ENCODE measurements at regions not wholly inside any gene's neighbourhood (a gene's known extent, or its start where the extent isn't known, plus 50 kb on each side); places are given as distances from the start of the nearest gene placed in this dataset.

GRCh38 chr3:24929521-24929920 lies 434.9 kb upstream of the THRB start:
- TF ChIP-seq, protein P1, sequence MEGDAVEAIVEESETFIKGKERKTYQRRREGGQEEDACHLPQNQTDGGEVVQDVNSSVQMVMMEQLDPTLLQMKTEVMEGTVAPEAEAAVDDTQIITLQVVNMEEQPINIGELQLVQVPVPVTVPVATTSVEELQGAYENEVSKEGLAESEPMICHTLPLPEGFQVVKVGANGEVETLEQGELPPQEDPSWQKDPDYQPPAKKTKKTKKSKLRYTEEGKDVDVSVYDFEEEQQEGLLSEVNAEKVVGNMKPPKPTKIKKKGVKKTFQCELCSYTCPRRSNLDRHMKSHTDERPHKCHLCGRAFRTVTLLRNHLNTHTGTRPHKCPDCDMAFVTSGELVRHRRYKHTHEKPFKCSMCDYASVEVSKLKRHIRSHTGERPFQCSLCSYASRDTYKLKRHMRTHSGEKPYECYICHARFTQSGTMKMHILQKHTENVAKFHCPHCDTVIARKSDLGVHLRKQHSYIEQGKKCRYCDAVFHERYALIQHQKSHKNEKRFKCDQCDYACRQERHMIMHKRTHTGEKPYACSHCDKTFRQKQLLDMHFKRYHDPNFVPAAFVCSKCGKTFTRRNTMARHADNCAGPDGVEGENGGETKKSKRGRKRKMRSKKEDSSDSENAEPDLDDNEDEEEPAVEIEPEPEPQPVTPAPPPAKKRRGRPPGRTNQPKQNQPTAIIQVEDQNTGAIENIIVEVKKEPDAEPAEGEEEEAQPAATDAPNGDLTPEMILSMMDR (conservative IDR thresholded peaks at IDR 0.05; ENCODE audit: low read depth in 2 of 2) = no peak
- no peak for TF ChIP-seq POLR2AphosphoS5 (IDR thresholded peaks at IDR 0.05; ENCODE audit: low read depth)
- TF ChIP-seq REST (IDR thresholded peaks at IDR 0.05; ENCODE audit: unreplicated experiment) = no peak
- TF ChIP-seq CREB1 (CRISPR knock-in tag; IDR thresholded peaks at IDR 0.05; ENCODE audit: low read depth) = no peak
- TF ChIP-seq NANOG (IDR thresholded peaks at IDR 0.05; ENCODE audit: borderline replicate concordance) = no peak
- TF ChIP-seq EZH2phosphoT487 (IDR thresholded peaks at IDR 0.05; ENCODE audit: unreplicated experiment) = no peak
- no peak for TF ChIP-seq JUNB (IDR thresholded peaks at IDR 0.05; ENCODE audit: unreplicated experiment)
- TF ChIP-seq ZNF331 (CRISPR knock-in tag; IDR thresholded peaks at IDR 0.05; ENCODE audit: low read depth) = no peak
- no peak for TF ChIP-seq EZH2 (IDR thresholded peaks at IDR 0.05; ENCODE audit: low read depth, unreplicated experiment)
- TF ChIP-seq, protein P2, sequence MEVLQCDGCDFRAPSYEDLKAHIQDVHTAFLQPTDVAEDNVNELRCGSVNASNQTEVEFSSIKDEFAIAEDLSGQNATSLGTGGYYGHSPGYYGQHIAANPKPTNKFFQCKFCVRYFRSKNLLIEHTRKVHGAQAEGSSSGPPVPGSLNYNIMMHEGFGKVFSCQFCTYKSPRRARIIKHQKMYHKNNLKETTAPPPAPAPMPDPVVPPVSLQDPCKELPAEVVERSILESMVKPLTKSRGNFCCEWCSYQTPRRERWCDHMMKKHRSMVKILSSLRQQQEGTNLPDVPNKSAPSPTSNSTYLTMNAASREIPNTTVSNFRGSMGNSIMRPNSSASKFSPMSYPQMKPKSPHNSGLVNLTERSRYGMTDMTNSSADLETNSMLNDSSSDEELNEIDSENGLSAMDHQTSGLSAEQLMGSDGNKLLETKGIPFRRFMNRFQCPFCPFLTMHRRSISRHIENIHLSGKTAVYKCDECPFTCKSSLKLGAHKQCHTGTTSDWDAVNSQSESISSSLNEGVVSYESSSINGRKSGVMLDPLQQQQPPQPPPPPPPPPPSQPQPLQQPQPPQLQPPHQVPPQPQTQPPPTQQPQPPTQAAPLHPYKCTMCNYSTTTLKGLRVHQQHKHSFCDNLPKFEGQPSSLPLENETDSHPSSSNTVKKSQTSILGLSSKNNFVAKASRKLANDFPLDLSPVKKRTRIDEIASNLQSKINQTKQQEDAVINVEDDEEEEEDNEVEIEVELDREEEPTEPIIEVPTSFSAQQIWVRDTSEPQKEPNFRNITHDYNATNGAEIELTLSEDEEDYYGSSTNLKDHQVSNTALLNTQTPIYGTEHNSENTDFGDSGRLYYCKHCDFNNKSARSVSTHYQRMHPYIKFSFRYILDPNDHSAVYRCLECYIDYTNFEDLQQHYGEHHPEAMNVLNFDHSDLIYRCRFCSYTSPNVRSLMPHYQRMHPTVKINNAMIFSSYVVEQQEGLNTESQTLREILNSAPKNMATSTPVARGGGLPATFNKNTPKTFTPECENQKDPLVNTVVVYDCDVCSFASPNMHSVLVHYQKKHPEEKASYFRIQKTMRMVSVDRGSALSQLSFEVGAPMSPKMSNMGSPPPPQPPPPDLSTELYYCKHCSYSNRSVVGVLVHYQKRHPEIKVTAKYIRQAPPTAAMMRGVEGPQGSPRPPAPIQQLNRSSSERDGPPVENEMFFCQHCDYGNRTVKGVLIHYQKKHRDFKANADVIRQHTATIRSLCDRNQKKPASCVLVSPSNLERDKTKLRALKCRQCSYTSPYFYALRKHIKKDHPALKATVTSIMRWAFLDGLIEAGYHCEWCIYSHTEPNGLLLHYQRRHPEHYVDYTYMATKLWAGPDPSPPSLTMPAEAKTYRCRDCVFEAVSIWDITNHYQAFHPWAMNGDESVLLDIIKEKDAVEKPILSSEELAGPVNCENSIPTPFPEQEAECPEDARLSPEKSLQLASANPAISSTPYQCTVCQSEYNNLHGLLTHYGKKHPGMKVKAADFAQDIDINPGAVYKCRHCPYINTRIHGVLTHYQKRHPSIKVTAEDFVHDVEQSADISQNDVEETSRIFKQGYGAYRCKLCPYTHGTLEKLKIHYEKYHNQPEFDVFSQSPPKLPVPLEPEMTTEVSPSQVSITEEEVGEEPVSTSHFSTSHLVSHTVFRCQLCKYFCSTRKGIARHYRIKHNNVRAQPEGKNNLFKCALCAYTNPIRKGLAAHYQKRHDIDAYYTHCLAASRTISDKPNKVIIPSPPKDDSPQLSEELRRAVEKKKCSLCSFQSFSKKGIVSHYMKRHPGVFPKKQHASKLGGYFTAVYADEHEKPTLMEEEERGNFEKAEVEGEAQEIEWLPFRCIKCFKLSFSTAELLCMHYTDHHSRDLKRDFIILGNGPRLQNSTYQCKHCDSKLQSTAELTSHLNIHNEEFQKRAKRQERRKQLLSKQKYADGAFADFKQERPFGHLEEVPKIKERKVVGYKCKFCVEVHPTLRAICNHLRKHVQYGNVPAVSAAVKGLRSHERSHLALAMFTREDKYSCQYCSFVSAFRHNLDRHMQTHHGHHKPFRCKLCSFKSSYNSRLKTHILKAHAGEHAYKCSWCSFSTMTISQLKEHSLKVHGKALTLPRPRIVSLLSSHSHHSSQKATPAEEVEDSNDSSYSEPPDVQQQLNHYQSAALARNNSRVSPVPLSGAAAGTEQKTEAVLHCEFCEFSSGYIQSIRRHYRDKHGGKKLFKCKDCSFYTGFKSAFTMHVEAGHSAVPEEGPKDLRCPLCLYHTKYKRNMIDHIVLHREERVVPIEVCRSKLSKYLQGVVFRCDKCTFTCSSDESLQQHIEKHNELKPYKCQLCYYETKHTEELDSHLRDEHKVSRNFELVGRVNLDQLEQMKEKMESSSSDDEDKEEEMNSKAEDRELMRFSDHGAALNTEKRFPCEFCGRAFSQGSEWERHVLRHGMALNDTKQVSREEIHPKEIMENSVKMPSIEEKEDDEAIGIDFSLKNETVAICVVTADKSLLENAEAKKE (CRISPR knock-in tag; IDR thresholded peaks at IDR 0.05) = no peak
- TF ChIP-seq STAT1 (IDR thresholded peaks at IDR 0.05; ENCODE audit: unreplicated experiment) = no peak
- no peak for TF ChIP-seq ZNF114 (CRISPR knock-in tag; IDR thresholded peaks at IDR 0.05)
